ENCODE measurements at regions not wholly inside any gene's neighbourhood (a gene's known extent, or its start where the extent isn't known, plus 50 kb on each side); places are given as distances from the start of the nearest gene placed in this dataset.
"Not testable (repeated sequence)": the region's sequence is repeated elsewhere in the genome, so short reads cannot be mapped to it uniquely, and the experiment has no call there.

DNA sequence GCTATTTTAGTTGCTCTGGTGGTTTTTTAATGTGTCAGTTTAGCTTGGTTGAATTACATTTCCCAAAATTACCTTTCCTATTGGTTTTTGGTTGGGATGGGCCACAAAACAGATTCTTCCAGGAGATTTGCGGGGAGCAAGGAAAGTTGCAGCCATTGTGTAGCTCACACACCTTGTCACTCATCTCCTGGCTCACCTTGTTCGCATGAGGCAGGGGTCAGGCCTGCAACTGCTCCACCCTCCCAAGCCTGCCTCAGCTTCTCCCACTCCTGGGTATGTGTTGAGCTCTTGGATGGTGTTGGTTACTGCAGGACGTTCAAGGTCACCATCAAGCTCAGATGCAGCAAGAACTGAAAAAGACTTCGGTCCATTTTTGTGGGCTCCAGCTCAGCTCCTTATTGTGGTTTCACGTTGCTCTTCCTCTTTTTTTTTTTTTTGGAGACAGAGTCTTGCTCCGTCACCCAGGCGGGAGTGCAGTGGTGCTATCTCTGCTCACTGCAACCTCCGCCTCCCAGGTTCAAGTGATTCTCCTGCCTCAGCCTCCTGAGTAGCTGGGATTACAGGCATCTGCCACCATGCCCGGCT, 95.6 kb upstream of the METTL14 start:
- DNase-seq: no peak

DNA sequence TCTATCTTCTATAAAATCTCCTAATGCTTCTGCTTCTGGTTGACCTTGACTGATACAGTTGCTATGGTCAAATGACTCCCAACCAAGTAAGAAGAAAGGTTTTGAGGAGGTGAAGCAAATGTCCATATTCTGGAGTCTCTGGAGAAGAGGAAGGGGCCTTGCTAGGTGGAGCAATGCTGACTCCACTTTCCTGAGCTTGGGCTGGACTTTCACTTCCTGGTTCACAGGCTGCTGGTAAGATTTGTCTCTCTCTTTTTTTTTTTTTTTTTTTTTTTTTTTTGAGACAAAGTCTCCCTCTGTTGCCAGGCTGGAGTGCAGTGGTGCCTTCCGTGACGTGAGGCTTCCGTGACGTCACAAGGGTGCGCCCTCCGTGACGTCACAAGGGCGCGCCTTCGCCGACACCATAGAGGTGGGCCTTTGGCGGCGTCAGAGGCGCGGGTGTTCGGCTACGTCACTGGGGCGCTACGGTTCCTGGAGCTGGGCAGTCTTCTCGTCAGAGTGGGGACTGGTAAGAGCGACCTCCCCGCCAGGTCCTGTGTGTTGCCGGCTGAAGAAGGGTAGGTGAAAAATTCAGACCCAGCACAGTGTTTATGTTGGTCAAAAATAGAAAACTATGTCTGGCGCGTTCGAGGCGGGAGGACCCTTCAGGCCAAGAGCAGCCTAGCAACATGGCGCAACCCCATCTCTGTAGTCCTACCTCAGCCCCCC, 93.7 kb upstream of the METTL14 start:
- peak; percentile 93 for DNase-seq

DNA sequence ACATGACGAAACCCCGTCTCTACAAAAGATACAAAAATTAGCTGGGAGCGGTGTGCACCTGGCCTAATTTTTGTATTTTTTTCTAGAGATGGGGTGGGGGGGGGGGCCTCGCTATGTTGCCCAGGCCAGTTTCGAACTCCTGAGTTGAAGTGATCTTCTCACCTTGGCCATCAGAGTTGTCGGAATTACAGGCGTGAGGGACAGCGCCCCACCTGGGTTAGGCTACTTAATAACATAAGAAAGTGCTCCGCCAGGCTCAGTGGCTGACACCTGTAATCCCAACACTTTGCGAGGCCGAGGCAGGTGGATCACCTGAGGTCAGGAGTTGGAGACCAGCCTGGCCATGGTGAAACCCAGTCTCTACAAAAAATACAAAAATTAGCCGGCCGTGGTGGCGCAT, 92.9 kb upstream of the METTL14 start:
- DNase-seq: not testable (repeated sequence)

DNA sequence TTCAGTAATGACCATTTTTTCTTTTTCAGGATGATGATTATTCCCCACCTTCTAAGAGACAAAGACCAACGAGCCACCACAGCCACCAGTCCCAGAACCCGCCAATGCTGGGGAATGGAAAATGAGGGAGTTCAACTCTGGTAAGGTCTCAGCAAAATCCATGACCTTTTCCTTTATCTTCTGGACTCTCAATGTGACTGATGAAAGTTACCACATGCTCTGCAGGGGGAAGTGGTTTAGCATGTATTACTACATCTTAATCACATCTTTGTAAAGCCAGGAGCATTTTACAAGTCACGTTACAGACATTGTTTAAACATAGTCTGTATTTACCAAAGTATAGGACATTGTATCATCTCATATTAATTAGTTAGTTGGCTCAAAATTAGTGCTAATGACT, 89.3 kb upstream of the METTL14 start:
- not testable (repeated sequence) for DNase-seq

DNA sequence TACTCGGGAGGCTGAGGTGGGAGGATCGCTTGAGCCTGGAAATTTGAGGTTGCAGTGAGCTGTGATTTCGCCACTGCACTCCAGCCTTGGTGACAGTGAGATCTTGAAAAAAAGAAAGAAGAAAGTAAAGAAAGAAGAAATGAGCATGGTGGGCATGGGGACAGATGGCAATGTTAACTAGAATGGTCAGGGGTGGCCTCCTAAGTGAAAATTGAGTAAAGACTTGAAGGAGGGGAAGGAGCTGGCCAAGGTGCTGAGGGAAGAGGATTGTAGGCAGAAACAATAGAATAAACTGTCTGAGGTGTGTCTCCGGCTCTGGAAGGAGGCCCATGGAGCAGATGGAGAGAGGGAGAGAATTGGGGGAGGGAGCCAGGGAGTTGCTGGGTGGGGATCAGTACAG, 60.1 kb upstream of the METTL14 start:
- not testable (repeated sequence) for DNase-seq

DNA sequence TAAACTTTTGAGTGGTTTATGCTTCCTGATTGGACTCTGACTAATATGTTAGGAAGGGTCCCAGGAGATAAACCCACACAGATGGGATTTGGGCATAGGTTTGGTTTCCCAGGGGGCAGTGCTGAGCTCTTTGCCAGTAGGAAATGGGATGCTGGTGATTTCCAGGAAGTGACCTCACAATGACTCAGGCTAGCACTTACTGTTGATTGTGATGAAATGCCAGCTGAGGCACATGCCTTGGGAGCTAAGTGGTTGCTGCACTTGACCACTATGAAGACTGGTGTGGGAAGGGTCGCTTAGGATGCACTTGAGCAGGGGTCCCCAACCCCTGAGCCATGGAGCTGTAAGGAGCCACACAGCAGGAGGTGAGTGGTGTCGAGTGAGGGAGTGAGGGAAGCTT, 55.5 kb upstream of the METTL14 start:
- not testable (repeated sequence) for DNase-seq

DNA sequence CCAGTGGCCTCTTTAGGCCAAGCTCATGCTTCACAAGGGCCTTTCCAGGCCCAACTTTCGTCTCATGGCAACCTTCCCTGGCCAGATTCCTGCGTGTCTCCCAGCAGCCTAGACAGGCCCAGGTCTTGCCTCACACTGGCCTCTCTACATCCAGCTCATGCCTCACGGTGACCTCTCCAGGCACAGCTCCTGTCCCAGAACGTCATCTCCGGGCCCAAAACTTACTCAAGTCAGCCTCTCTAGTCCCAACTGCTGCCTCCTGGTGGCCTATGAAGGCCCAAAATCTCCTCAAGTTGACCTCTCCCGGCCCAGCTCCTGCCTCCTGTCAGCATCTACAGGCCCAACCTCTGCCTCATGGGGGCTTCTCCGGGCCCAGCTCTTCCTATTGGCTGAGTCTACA, 54.3 kb upstream of the METTL14 start:
- DNase-seq: not testable (repeated sequence)

DNA sequence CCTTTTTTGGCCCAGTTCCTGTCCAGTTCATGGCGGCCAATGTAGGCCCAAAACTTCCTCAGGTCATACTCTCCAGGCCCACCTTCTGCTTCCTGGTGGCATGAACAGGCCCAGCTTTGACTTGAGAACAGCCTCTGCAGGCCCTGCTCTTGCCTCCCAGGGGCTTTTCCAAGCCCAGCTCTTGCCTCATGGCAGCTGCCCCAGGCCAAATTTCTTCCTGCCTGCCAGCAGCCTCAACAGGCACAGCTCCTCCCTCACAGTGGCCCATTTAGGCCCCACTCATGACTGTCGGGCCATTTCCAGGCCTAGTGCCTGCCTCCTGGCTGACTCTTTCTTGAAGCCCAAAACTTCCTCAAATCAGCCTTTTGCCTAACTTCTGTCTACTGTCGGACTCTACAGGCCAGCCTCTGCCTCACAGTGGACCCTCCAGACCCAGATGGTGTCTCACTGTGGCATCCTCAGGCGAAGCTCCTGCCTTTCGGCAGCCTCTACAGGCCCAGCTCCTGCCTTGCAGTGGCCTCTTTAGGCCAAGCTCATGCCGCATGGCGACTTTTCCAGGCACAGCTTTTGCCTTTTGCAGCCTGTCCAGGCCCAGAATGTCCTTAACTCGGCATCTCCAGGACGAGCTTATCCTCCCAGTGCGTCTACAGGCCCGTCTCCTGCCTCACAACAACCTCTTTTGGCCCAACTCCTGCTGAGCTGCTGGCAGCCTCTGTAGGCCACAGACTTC, 53.7 kb upstream of the METTL14 start:
- DNase-seq: not testable (repeated sequence)

DNA sequence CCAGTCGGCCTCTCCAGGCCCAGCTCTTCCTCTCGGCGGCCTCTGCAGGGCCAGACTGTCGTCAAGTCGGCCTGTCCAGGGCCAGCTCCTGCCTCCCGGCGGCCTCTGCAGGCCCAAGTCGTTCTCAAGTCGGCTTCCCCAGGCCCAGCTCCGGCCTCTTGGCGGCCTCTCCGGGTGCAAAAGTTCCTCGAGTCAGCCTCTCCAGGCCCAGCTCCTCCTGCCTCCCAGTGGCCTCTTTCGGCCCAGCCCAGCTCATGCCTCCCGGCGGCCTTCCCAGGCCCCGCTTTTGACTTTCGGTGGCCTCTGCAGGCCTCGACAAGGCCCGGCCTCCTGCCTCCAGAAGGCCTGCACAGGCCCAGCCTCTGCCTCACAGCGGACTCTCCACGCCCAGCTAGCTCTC, 51.7 kb upstream of the METTL14 start:
- DNase-seq: not testable (repeated sequence)

DNA sequence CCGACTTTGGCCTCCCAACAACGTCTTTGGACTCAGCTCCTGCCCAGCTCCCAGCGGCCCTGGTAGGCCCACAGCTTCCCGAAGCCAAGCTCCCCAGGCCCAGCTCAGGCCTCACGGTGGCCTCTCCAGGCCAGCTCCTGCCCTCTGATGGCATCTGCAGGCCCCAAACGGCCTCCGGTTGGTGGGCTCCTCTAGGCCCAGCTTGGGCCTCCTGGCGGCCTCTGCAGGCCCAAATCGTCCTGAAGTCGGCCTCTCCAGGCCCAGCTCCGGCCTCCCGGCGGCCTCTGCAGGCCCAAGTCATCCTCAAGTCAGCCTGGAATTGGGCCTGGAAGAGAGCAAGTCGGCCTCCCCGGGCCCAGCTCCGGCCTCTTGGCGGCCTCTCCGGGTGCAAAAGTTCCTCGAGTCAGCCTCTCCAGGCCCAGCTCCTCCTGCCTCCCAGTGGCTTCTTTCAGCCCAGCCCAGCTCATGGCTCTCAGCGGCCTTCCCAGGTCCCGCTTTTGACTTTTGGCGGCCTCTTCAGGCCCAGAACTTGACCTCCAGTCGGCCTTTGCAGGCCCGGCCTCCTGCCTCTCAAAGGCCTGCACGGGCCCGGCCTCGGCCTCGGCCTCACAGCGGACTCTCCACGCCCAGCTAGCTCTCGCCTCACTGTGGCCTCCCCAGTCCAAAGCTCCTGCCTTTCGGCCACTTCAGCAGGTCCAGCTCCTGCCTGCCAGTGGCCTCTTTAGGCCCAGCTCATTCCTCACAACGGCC, 50.9 kb upstream of the METTL14 start:
- DNase-seq: not testable (repeated sequence)

All from stimulated activated CD4-positive, alpha-beta T cell treated with anti-CD3 and anti-CD28 coated beads, Interleukin-4, amount 100 ng/mL, for 24 hours (primary cell).